Amniotic epithelial cell (primary cell): ENCODE measurements at regions not wholly inside any gene's neighbourhood (a gene's known extent, or its start where the extent isn't known, plus 50 kb on each side); places are given as distances from the start of the nearest gene placed in this dataset.
A peak's percentile ranks its signal among the peaks of the same experiment; 100 is the strongest.

Experiments used
- DNase-seq: peaks from one replicate; pipeline ENCODE4 v3.0.0-alpha.2; 2010; ENCODE audit warnings: low read depth

DNA sequence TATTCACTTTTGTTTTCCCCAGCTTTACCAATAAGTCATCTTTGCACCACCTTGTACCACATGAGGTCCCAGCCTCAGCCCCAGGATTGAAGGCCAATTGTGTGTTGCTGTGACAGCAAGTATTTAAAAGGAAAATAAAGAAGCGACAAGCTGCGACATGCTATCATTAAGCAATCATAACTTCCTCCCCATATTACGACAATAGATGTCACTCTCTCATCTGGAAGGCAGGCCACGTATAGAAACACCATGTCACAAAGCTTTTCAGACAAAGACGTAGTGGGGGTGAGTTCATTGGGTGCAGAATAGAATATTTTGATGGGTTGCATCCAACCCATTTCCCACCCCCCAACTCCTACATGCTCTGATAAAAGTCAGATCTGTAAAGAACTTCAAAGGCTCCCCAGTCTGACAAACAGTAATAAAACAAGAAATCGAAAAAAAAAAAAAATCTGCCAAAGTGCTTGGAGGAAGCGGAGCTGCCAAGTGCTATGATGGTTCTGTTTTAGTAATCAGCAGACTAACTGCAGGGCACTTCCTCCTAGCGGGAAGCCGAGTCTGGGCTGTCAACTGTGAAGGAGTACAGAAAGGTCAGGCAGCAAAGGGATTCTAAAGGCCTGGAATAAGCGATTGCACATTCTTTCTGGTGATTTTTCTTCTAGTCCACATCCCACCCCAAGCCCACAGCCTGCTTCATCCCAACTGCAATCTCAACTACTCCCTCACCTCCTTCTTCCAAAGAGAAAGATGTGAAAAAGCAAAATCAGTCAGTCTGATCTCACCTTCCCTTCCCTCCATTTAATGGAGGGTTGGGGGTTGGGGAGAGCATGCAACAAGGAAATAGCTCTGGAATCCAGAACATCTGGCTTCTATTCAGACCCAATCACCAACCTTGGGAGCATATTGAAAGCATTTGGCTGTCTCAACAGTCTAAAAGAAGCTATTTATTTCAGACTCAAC, 131.4 kb upstream of the UBASH3B start:
- peak; percentile 15 for DNase-seq

DNA sequence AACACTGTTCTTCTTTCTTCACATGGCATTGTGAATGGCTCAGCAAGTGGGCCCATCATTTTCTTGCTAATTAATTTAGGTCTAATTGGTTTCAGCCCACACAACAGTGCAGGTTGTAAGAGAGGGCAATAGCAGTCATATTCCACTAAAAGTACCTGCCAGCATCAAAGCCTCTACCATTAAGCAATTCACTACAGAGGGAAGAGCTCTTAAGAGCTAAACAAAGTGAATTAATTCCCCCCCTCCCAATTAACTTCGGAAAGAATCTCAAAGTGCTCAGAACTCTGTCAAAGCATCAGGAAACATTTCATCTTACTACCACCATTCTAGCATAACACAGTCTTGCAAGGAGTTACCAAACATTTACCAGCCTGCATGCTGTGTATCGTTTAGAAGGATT, 133.9 kb upstream of the UBASH3B start:
- no peak for DNase-seq

DNA sequence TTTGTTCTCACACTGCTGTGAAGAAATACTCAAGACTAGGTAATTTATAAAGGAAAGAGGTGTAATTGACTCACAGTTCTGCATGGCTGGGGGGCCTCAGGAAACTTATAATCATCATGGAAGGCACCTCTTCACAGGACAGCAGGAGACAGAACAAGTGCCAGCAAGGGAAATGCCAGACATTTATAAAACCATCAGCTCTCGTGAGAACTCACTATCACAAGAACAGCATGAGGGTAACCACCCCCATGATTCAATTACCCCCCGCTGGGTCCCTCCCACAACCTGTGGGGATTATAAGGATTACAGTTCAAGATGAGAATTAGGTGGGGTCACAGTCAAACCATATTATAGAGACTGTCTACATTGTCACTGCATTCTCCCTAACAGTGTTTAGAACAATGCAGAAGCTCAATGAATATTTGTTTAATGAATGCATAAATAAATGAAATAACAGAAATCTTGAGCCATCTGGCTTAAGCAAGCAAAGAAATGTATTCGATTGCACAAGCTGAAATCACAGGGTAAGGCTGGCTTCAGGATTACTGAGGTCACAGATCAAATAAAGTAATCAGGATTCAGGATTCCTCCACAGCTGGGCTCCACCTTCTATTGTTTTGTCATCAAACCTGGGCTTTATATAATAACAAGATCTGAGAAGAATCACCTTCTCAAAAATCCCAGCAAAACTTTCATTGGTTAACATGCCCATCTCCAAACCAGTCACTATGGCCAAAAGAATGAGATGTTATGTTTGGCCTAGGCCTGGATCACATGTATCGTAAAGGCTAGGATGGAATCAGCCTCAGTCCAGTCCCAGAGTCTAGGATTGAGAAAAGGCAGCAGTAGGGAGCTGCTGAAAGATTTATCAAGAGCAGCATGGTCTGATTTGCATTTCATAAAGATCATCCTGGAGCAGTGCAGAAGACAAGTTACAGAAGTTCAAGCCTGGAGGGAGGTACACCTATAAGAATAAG, 137.8 kb upstream of the UBASH3B start:
- DNase-seq, result peak; percentile 27

DNA sequence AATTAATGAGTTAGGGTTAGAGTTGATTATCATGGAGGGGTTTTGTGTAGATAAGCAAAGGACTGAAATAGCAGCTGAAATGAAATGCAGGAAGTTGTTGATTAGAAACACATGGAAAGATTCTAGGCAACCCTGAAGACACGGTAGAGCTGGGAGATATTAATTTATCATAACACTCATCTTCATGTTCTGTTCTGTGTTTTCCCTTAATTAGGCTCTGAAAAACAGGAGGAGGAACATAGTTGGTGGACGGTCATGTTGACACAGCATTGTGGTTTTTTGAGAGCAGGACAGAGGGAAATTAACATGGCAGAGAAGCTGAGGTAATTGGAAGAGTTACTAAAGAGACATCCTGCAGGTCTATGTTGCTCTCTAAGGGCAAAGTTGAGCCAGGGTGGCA, 138.8 kb upstream of the UBASH3B start:
- DNase-seq, result no peak

DNA sequence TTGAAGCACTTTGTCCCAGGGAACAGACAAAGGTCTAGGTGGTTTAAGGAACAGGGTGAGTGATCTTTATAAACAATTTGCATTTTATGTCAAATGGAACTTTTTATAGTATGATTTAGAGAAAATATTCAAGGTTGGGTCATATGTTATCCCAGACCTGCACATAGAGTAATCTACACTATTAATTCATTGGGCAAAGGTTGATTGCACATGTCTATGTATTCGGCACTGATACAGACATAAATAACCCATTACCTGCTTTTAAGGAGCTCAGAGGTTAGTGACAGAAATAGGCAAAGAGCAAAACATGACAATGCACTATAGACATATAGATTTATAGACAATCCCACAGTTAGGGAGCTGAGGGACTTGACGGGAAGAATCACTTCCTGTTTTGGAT, 141.5 kb upstream of the UBASH3B start:
- DNase-seq, result no peak

DNA sequence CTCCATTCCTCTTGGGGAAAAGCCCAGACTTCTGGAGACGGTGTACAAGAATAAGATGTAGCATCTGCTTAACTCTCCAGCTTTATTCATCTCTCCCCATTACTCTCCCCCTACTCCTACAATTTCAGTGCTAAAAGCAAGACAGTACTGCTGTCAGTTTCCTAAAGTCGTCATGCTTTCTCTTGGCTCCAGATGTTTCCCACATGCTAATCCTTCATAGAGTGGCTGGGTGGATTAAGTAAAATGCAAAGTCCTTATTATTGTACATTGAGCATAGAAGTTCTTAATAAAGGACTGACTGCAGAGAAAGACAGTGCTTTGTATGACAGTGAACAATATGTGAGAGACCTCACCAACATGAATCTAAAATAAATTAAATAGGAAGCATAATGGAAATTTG, 142.2 kb upstream of the UBASH3B start:
- no peak for DNase-seq

DNA sequence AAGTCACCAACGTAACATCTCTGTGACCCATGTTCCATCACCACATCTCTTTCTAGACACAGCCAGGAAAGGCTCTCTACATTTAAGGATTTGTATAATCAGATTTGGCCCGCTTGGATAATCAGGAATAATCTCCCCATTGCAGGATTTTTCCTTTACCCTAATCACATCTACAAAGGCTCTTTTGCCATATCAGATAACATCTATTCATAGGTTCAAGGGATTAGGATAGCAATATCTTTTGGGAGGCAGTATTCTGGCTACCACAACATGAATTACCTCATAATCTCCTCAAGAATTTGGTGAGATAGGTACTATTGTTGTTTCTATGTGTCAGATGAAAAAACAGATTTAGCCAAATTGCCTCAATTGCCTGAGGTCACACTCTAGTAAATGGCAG, 142.8 kb upstream of the UBASH3B start:
- no peak for DNase-seq

DNA sequence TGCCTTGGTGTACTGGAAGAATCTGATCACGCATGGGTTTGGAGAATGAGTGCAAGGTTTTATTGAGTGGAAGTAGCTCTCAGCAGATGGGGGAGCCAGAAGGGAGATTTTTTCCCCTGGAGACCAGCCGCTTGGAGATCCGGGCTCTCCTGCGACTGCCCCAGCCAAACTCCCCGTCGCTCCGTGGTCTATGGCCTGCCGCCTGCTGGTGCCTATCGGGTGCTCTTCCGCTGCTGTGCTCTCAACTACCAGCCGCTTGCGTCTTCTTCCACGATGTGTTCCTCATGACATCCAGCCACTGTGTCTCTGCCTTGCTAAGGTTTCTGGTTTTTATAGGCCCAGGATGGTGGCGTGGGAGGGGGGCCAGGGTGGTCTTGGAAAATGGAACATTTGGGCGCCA, 145.6 kb upstream of the UBASH3B start:
- DNase-seq, result no peak

DNA sequence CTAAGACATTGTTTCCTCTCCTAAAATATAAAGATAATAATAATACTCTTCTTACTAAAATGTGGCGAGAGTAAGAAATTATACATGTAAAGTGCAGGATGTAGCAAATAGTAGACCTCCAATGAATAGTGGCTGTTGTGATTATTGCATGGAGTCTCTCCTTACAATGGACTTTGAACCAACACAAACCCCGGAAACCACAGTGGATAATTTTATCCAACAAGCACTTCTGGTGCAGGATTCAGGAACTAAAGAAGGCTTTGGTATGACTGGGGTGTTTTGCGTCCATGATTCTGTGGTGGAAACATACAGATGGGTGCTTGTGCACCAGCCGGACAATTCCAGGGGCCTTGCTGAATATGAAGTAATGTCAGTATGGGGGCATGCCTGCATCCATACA, 146.4 kb upstream of the UBASH3B start:
- DNase-seq, result no peak

DNA sequence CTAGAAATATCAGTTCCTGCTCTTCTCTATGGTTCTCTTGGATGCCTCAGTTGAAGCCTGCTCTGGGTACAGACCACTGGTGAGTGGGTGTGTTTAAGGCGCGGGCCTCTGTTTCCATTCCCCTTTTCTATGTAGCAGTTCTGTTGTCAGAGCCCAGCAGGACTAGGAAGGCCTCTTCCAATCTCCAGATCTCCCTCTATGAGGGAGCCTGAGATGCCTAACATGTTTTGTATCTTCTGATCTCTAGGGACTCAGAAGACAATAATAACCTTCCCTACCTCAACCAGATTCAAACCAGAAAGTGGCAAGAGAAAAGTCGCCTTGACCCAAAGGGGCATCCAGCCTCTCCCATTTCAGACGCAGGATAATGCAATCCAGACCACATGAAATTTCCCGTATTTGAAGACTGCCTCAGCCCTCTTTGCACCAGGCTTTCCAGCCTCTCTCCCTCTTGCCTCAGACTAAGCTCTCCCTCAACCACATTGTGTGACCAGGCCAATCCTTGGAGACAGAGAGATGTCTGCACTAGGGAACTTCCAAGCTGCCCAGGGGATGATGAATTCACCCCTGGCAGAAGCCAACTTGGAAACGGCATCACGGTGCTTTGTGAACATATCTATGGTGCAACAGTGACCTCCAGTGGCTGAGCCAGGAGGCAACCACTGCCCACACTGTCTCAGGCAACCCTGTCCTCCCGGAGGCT, 150.1 kb upstream of the UBASH3B start:
- DNase-seq, result peak; percentile 98

DNA sequence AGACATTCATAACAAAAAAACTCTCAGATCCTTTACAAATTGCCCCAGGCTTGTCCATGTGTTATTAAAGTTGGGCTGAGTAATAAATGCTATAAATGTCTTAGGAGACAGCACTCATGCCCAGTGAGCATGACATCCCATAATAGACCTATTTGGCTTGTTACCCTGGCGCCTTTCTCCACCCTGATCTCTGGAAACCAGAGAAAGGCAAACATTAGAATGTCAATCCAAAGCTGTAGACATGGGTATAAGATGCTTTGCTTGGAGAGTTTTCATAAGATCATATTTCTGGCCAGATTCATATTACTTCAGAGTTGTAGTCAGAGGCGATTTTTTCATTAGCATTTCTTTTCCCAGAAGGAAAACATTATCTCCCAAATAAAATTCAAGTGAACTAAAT, 161.3 kb upstream of the UBASH3B start:
- no peak for DNase-seq

DNA sequence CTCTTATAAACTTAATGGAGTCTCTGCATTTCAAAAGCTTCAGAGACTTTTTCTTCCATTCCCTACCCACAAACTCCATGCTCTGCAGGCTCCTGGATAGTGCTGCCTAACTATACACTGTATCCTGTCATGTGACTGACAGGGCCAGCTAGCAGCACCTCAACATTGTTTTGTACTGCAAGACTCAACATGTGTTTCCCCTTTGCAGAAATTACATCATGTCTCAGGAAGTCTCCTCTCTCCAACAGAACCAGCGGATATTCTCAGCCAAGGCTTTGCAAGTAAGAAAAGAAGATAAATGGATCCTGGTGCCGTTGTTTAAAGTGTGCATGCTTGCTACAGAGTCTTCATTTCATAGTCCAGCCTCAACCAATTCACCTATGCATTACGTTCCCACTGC, 164.0 kb upstream of the UBASH3B start:
- peak; percentile 58 for DNase-seq

DNA sequence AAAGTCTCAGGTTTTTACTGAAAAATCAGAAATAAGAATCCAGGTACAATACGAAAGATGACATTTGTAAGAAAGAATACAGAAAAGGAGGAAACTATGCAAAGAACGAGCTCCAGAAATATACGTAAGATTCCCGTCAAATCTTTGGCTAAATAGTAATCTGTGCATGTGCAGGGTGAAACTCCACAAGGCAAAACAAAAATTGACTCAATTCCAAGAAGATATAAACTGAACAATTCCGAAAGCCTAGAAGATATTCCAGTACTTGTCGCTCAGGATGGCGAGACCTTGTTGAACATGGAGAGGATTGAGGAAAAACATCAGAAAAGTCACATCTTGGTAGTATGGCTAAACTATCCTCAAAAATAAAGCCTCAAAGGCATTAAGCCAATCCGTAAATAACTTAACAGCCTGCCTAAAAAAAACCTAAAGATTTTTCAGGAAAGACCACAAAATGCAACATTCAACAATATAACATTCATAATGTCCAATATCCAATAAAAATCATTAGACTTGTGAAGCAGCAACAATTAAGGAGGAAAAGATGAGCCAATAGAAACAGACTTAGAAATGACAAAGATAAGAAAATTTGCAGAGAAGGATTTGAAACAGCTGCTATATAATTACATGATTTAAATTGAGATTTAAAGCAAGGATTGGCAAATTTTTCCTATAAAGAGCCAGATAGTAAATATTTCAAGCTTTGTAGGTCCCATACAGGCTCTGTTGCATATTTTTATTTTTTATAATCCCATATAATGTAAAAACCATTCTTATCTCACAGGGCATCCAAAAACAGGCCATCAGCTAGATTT, 166.4 kb upstream of the UBASH3B start:
- DNase-seq, result no peak

DNA sequence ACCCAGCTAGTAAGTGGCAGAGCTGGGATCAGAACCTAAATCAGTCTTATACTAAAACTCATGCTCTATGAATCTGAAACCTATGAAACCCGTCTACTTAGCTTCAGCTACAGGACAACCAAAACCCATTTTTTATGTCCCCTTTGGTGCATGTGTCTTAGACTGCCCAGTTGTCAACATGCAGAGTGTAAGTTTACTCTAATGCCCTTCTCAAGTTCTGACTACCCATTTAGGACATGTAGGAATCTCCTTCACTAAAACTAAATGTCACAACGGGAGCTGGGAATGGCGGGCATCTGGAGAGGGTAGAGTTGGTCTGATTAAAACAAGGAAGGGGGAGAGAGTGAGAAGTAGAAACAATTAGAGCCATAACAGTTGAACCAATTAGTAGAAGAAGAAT, 167.9 kb upstream of the UBASH3B start:
- DNase-seq, result no peak

DNA sequence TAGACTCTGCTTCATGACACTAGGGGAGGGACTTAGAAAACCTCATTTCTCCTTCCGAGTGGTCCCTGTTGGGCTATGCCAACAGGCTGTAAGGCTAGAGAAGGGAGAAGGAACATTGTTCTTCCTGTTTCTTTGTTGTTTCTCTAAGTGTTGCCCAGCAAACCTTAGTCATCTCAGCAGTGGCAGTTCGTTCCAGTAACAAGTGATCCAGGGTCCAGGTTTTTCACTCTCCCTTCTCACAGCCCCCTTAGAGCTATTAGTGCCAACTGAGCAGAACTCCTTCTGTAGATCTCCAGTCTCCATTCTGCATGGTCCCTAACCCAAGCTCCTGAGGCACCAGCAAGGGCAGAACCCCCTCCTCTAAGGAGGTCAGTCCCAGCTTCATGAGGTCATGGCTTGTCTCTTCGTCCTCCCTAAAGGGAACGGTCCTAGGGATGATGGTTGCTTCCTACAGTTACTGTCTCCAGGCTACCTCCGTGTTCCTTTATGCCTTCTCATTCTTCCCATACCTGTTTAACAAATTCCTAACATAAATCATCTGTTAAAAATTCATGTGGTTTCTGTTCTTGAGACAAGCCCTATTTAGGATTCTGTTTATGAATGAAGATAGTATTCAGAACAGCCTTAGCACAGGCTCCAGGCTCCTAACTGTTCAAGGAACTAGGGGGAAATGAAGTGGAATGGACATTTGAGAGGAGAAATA, 168.6 kb upstream of the UBASH3B start:
- DNase-seq, result peak; percentile 65

DNA sequence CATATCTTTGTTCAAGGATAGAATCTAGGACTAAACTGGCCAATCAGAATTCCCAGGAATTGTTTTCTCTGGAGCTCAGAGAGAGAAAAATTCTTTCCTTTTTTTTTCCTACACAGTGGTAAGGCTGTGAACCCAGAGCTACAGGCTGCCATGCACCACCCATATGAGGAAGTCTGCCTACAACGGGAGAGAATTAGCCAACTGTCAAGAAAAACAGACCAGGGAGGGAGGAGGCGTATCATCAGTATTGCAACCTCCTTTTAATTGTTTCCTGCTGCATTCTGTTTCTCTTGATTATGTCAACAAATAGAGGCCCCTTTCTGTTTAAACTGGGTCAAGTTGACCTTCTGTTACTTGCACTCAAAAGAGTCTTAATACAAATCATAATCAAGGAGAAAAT, 176.5 kb upstream of the UBASH3B start:
- peak; percentile 7 for DNase-seq

DNA sequence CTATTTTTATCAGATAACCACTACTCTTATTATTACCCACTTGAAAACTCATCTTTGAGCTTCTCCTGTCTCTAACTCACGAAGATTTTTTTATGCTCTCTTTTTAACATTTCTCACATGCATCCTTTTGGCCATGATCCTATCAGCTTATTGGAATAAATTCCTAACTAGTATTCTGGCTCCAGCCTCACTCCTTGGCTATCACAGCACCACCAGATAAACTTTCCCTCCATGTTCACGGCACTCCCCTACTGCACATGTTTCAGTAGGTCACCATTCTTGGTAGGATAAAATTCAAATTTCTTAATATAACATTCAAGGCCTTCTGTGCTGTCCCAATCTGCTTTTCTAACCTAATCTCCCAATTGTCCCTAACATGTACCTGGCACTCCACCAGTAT, 186.6 kb upstream of the UBASH3B start:
- no peak for DNase-seq

DNA sequence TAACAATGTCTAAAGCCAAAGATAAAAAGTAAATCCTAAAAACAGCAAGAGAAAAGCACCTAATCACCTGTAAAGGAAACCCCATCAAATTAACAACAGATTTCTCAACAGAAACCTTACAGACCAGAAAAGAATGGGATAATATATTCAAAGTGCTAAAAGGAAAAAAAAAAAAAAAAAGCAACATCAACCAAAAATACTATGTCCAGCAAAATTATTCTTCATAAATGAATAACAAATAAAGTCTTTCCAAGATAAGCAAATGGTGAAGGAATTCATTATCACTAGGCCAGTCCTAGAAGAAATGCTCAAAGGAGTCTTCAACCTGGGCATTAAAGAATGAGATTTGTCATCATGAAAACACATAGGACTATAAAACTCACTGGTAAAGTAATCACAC, 192.0 kb upstream of the UBASH3B start:
- DNase-seq, result no peak

DNA sequence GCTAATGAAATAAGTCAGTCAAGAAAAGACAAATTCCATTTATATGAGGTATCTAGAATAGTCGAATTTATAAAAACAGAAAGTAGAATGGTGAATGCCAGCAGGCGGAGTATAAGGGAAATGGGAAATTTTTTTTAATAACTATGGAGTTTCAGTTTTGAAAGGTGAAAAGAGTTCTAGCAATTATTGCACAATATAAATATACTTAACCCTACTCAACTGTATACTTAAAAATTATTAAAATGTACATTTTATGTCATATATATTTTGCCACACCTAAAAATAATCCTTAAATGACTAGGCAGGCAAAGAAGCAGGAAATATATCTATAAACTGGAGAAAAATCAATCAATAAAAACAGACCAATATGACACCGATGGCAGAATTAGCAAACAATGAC, 196.5 kb upstream of the UBASH3B start:
- no peak for DNase-seq

DNA sequence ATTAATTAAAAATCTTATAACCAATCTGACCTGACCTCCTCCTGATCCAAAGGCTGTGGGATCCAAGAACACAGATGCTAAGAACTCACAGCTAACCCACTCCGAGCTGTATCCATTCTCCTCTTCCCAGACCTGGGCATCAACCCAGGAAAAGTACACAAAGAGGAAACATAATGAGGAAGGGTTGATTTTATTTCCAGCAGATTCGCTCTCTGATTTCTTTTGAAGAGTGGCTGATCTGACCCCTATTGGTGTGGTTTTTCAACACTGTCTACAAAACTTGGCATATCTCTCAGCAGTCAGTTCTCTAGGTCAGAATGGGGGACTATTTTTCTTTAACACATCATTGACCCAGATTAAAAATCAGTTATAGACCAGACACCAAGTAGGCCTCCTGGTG, 201.9 kb upstream of the UBASH3B start:
- DNase-seq, result no peak

DNA sequence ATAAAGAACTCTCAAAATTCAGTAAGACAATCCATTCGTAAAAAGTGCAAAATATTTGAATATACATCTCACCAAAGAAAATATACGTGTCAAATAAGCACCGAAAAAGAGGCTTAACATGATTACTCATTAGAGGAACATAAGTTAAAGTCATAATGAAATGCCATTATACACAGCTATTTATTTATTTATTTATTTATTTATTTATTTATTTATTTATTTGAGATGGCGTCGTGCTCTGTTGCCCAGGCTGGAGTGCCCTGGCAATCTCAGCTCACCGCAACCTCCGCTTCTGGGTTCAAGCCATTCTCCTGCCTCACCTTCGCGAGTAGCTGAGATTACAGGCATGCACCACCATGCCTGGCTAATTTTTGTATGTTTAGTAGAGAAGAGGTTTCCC, 203.6 kb upstream of the UBASH3B start:
- no peak for DNase-seq
